ENCODE measurements at regions not wholly inside any gene's neighbourhood (a gene's known extent, or its start where the extent isn't known, plus 50 kb on each side); places are given as distances from the start of the nearest gene placed in this dataset.

DNA sequence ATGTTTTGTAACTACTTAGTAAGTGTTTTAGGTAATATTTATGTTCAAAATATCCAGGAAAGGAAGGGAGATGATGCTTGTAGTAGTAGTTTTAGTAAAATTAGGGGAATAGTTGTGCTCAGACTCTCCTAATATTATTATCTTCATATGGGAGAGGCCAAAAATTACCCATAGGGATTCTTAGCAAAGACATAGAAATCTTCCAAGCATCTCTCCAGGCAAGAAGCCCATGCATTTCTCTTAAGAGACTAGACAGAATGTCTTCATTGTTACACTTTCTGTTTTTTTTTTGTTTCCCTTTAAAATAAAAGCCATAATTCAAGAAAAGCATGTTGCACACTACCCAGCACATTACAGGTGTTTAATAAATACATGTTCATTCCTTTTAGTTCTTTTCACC lies 180.6 kb downstream of the CYB561 start:
- no peak overlapping the region for H2AFZ ChIP-seq
- Mint-ChIP-seq H3K4me1 (no peaks in the 10 kb centered on the region), H3K9me3 (no peaks in the 10 kb centered on the region), H3K4me3 (no peak overlapping the region), H3K36me3 (ENCODE audit: low read depth) (no peaks in the 10 kb centered on the region), H3K27me3 (ENCODE audit: insufficient read depth, low read depth, poor library complexity) (no peaks in the 10 kb centered on the region), H3K27ac (no peak overlapping the region)
- DNase-seq (ENCODE audit: low spot score), result no peak
- no peaks in the 10 kb centered on the region for H3K36me3 ChIP-seq (ENCODE audit: insufficient read depth)
- no peaks in the 10 kb centered on the region for H3K4me1 ChIP-seq (ENCODE audit: insufficient read depth)
- H3K79me2 ChIP-seq (replicated peaks; ENCODE audit: insufficient read depth), result no peaks in the 10 kb centered on the region
- ATAC-seq, result no peak
- H3K9me2 ChIP-seq (ENCODE audit: insufficient read depth), result no peaks in the 10 kb centered on the region
- no peak overlapping the region for H3K4me3 ChIP-seq
- H3K27ac ChIP-seq (ENCODE audit: low read depth), result no peak overlapping the region
- TF ChIP-seq, protein P1, sequence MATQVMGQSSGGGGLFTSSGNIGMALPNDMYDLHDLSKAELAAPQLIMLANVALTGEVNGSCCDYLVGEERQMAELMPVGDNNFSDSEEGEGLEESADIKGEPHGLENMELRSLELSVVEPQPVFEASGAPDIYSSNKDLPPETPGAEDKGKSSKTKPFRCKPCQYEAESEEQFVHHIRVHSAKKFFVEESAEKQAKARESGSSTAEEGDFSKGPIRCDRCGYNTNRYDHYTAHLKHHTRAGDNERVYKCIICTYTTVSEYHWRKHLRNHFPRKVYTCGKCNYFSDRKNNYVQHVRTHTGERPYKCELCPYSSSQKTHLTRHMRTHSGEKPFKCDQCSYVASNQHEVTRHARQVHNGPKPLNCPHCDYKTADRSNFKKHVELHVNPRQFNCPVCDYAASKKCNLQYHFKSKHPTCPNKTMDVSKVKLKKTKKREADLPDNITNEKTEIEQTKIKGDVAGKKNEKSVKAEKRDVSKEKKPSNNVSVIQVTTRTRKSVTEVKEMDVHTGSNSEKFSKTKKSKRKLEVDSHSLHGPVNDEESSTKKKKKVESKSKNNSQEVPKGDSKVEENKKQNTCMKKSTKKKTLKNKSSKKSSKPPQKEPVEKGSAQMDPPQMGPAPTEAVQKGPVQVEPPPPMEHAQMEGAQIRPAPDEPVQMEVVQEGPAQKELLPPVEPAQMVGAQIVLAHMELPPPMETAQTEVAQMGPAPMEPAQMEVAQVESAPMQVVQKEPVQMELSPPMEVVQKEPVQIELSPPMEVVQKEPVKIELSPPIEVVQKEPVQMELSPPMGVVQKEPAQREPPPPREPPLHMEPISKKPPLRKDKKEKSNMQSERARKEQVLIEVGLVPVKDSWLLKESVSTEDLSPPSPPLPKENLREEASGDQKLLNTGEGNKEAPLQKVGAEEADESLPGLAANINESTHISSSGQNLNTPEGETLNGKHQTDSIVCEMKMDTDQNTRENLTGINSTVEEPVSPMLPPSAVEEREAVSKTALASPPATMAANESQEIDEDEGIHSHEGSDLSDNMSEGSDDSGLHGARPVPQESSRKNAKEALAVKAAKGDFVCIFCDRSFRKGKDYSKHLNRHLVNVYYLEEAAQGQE (IDR thresholded peaks at IDR 0.05; ENCODE audit: unreplicated experiment), result no peak
- TF ChIP-seq, protein P2, sequence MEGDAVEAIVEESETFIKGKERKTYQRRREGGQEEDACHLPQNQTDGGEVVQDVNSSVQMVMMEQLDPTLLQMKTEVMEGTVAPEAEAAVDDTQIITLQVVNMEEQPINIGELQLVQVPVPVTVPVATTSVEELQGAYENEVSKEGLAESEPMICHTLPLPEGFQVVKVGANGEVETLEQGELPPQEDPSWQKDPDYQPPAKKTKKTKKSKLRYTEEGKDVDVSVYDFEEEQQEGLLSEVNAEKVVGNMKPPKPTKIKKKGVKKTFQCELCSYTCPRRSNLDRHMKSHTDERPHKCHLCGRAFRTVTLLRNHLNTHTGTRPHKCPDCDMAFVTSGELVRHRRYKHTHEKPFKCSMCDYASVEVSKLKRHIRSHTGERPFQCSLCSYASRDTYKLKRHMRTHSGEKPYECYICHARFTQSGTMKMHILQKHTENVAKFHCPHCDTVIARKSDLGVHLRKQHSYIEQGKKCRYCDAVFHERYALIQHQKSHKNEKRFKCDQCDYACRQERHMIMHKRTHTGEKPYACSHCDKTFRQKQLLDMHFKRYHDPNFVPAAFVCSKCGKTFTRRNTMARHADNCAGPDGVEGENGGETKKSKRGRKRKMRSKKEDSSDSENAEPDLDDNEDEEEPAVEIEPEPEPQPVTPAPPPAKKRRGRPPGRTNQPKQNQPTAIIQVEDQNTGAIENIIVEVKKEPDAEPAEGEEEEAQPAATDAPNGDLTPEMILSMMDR (conservative IDR thresholded peaks at IDR 0.05; ENCODE audit: low read depth in 2 of 2), result no peak
- TF ChIP-seq ZNF114 (CRISPR knock-in tag; IDR thresholded peaks at IDR 0.05) (no peak), CREB1 (CRISPR knock-in tag; IDR thresholded peaks at IDR 0.05; ENCODE audit: low read depth) (no peak), STAT1 (IDR thresholded peaks at IDR 0.05; ENCODE audit: unreplicated experiment) (no peak), EZH2phosphoT487 (IDR thresholded peaks at IDR 0.05; ENCODE audit: unreplicated experiment) (no peak), EZH2 (IDR thresholded peaks at IDR 0.05; ENCODE audit: low read depth, unreplicated experiment) (no peak), ETS1 (IDR thresholded peaks at IDR 0.05) (no peak), POLR2AphosphoS5 (IDR thresholded peaks at IDR 0.05; ENCODE audit: low read depth) (no peak), ZNF462 (CRISPR knock-in tag; IDR thresholded peaks at IDR 0.05) (no peak), NANOG (IDR thresholded peaks at IDR 0.05; ENCODE audit: borderline replicate concordance) (no peak), JUNB (IDR thresholded peaks at IDR 0.05; ENCODE audit: unreplicated experiment) (no peak), ZNF331 (CRISPR knock-in tag; IDR thresholded peaks at IDR 0.05; ENCODE audit: low read depth) (no peak)
- no peak overlapping the region for H3K4me2 ChIP-seq
- H3K27me3 ChIP-seq (ENCODE audit: insufficient read depth), result no peaks in the 10 kb centered on the region
- H3F3A ChIP-seq (replicated peaks; ENCODE audit: low read depth), result no peaks in the 10 kb centered on the region
- H4K20me1 ChIP-seq (replicated peaks; ENCODE audit: insufficient read depth), result no peaks in the 10 kb centered on the region
